ENCODE measurements at regions not wholly inside any gene's neighbourhood (a gene's known extent, or its start where the extent isn't known, plus 50 kb on each side); places are given as distances from the start of the nearest gene placed in this dataset.

GRCh38 chr13:74004109-74004508 is 130.1 kb downstream of the KLF12 start:
- no peak overlapping the region for H3K9ac ChIP-seq (ENCODE audit: low read length)

GRCh38 chr13:74003374-74003773 is 130.8 kb downstream of the KLF12 start:
- H3K79me2 ChIP-seq (ENCODE audit: insufficient read depth, low read length): no peaks in the 10 kb centered on the region
- H3K4me3 ChIP-seq (ENCODE audit: low read depth, low read length, poor library complexity, severe bottlenecking): no peak overlapping the region

More at GRCh38 chr13:74004109-74004508, 130.1 kb downstream of the KLF12 start:
- H2AFZ ChIP-seq (ENCODE audit: low read length): no peak overlapping the region
- no peak overlapping the region for H3K4me3 ChIP-seq (ENCODE audit: low read depth, low read length, poor library complexity, severe bottlenecking)
- H3K36me3 ChIP-seq (ENCODE audit: insufficient read depth, low read length): no peaks in the 10 kb centered on the region
- H3K9me2 ChIP-seq (ENCODE audit: low read depth, low read length): no peaks in the 10 kb centered on the region
- H3K4me1 ChIP-seq (ENCODE audit: insufficient read depth, low read length, severe bottlenecking): peaks cover 8% of the 10 kb centered on the region
- H3K27ac ChIP-seq (ENCODE audit: low read depth, low read length, poor library complexity, severe bottlenecking): no peak overlapping the region
- H3K79me2 ChIP-seq (ENCODE audit: insufficient read depth, low read length): no peaks in the 10 kb centered on the region
- H3F3A ChIP-seq (ENCODE audit: insufficient read depth, low read length): no peaks in the 10 kb centered on the region
- H4K20me1 ChIP-seq (ENCODE audit: insufficient read depth, low read length): no peaks in the 10 kb centered on the region
- no peaks in the 10 kb centered on the region for H3K9me3 ChIP-seq (ENCODE audit: low read length)
- TF ChIP-seq EZH2 (IDR thresholded peaks at IDR 0.05; ENCODE audit: borderline replicate concordance, low read length) (no peak), CTCF (IDR thresholded peaks at IDR 0.05; ENCODE audit: low read length) (no peak)
- no peak overlapping the region for H3K4me2 ChIP-seq (ENCODE audit: low read length)
- no peaks in the 10 kb centered on the region for H3K27me3 ChIP-seq (ENCODE audit: insufficient read depth, low read length)

GRCh38 chr13:74000876-74001275 is 133.3 kb downstream of the KLF12 start:
- H3K27me3 ChIP-seq (ENCODE audit: insufficient read depth, low read length): no peaks in the 10 kb centered on the region
- peaks cover 32% of the 10 kb centered on the region for H3K4me1 ChIP-seq (ENCODE audit: insufficient read depth, low read length, severe bottlenecking)
- no peak for TF ChIP-seq EZH2 (IDR thresholded peaks at IDR 0.05; ENCODE audit: borderline replicate concordance, low read length)
- no peak for TF ChIP-seq CTCF (IDR thresholded peaks at IDR 0.05; ENCODE audit: low read length)
- H3K4me3 ChIP-seq (ENCODE audit: low read depth, low read length, poor library complexity, severe bottlenecking): no peak overlapping the region
- H3K36me3 ChIP-seq (ENCODE audit: insufficient read depth, low read length): no peaks in the 10 kb centered on the region
- H3K9me3 ChIP-seq (ENCODE audit: low read length): no peaks in the 10 kb centered on the region
- no peak overlapping the region for H3K9ac ChIP-seq (ENCODE audit: low read length)
- H3K9me2 ChIP-seq (ENCODE audit: low read depth, low read length): no peaks in the 10 kb centered on the region
- no peak overlapping the region for H3K4me2 ChIP-seq (ENCODE audit: low read length)
- H4K20me1 ChIP-seq (ENCODE audit: insufficient read depth, low read length): no peaks in the 10 kb centered on the region
- no peak overlapping the region for H2AFZ ChIP-seq (ENCODE audit: low read length)
- no peak overlapping the region for H3K27ac ChIP-seq (ENCODE audit: low read depth, low read length, poor library complexity, severe bottlenecking)
- no peaks in the 10 kb centered on the region for H3K79me2 ChIP-seq (ENCODE audit: insufficient read depth, low read length)
- H3F3A ChIP-seq (ENCODE audit: insufficient read depth, low read length): no peaks in the 10 kb centered on the region

More at GRCh38 chr13:74003374-74003773, 130.8 kb downstream of the KLF12 start:
- Histone ChIP-seq H3F3A (ENCODE audit: insufficient read depth, low read length) (no peaks in the 10 kb centered on the region), H3K9ac (ENCODE audit: low read length) (no peak overlapping the region), H4K20me1 (ENCODE audit: insufficient read depth, low read length) (no peaks in the 10 kb centered on the region), H3K4me2 (ENCODE audit: low read length) (no peak overlapping the region), H3K4me1 (ENCODE audit: insufficient read depth, low read length, severe bottlenecking) (peaks cover 16% of the 10 kb centered on the region), H3K27ac (ENCODE audit: low read depth, low read length, poor library complexity, severe bottlenecking) (no peak overlapping the region), H3K9me2 (ENCODE audit: low read depth, low read length) (no peaks in the 10 kb centered on the region), H3K36me3 (ENCODE audit: insufficient read depth, low read length) (no peaks in the 10 kb centered on the region), H2AFZ (ENCODE audit: low read length) (no peak overlapping the region), H3K9me3 (ENCODE audit: low read length) (no peaks in the 10 kb centered on the region), H3K27me3 (ENCODE audit: insufficient read depth, low read length) (no peaks in the 10 kb centered on the region)
- TF ChIP-seq EZH2 (IDR thresholded peaks at IDR 0.05; ENCODE audit: borderline replicate concordance, low read length): no peak
- no peak for TF ChIP-seq CTCF (IDR thresholded peaks at IDR 0.05; ENCODE audit: low read length)
